ENCODE measurements at regions not wholly inside any gene's neighbourhood (a gene's known extent, or its start where the extent isn't known, plus 50 kb on each side); places are given as distances from the start of the nearest gene placed in this dataset.

GRCh38 chr4:177696438-177696966 is 254.3 kb upstream of the AGA start:
- Histone ChIP-seq H3K27ac (no peak overlapping the region), H3K27me3 (no peaks in the 10 kb centered on the region), H3K4me1 (no peaks in the 10 kb centered on the region), H3K4me3 (no peak overlapping the region), H3K9me3 (no peaks in the 10 kb centered on the region), H3K36me3 (no peaks in the 10 kb centered on the region)
- TF ChIP-seq POLR2AphosphoS5 (IDR thresholded peaks at IDR 0.05; ENCODE audit: insufficient read depth in 1 of 2, low read depth in 1 of 2) (no peak), CTCF (IDR thresholded peaks at IDR 0.05) (no peak), POLR2A (IDR thresholded peaks at IDR 0.05) (no peak)
- intact Hi-C loops (cut with DNase I) = no loop called here
- no peak for DNase-seq (ENCODE audit: extremely low spot score in 2 of 2)

GRCh38 chr4:177699365-177700213 is 257.4 kb upstream of the AGA start:
- Histone ChIP-seq H3K9me3 (no peaks in the 10 kb centered on the region), H3K4me3 (no peak overlapping the region), H3K27ac (no peak overlapping the region), H3K27me3 (no peaks in the 10 kb centered on the region), H3K4me1 (no peaks in the 10 kb centered on the region), H3K36me3 (no peaks in the 10 kb centered on the region)
- no peak for DNase-seq (ENCODE audit: extremely low spot score in 2 of 2)
- intact Hi-C loops (cut with DNase I) = no loop called here
- TF ChIP-seq POLR2AphosphoS5 (IDR thresholded peaks at IDR 0.05; ENCODE audit: insufficient read depth in 1 of 2, low read depth in 1 of 2) (no peak), POLR2A (IDR thresholded peaks at IDR 0.05) (no peak), CTCF (IDR thresholded peaks at IDR 0.05) (no peak)

GRCh38 chr4:177706916-177707315 is 264.7 kb upstream of the AGA start:
- no peak for DNase-seq (ENCODE audit: extremely low spot score in 2 of 2)
- no peaks in the 10 kb centered on the region for H3K36me3 ChIP-seq
- H3K27me3 ChIP-seq = no peaks in the 10 kb centered on the region
- H3K9me3 ChIP-seq = no peaks in the 10 kb centered on the region
- H3K4me3 ChIP-seq = no peak overlapping the region
- intact Hi-C loops (cut with DNase I) = no loop called here
- TF ChIP-seq POLR2A (IDR thresholded peaks at IDR 0.05) (no peak), POLR2AphosphoS5 (IDR thresholded peaks at IDR 0.05; ENCODE audit: insufficient read depth in 1 of 2, low read depth in 1 of 2) (no peak), CTCF (IDR thresholded peaks at IDR 0.05) (no peak)
- no peaks in the 10 kb centered on the region for H3K4me1 ChIP-seq
- H3K27ac ChIP-seq = no peak overlapping the region

GRCh38 chr4:177713454-177713853 is 271.2 kb upstream of the AGA start:
- no peaks in the 10 kb centered on the region for H3K9me3 ChIP-seq
- intact Hi-C loops (cut with DNase I) = no loop called here
- H3K36me3 ChIP-seq = no peaks in the 10 kb centered on the region
- DNase-seq (ENCODE audit: extremely low spot score in 2 of 2) = no peak
- H3K27ac ChIP-seq = no peak overlapping the region
- TF ChIP-seq POLR2A (IDR thresholded peaks at IDR 0.05) (no peak), CTCF (IDR thresholded peaks at IDR 0.05) (no peak), POLR2AphosphoS5 (IDR thresholded peaks at IDR 0.05; ENCODE audit: insufficient read depth in 1 of 2, low read depth in 1 of 2) (no peak)
- no peaks in the 10 kb centered on the region for H3K4me1 ChIP-seq
- H3K4me3 ChIP-seq = no peak overlapping the region
- no peaks in the 10 kb centered on the region for H3K27me3 ChIP-seq

- no peak overlapping the region for H3K27ac ChIP-seq
- no peaks in the 10 kb centered on the region for H3K9me3 ChIP-seq
- no peaks in the 10 kb centered on the region for H3K4me1 ChIP-seq
- H3K36me3 ChIP-seq = no peaks in the 10 kb centered on the region
- TF ChIP-seq CTCF (IDR thresholded peaks at IDR 0.05) = no peak
- TF ChIP-seq POLR2AphosphoS5 (IDR thresholded peaks at IDR 0.05; ENCODE audit: insufficient read depth in 1 of 2, low read depth in 1 of 2) = no peak
- TF ChIP-seq POLR2A (IDR thresholded peaks at IDR 0.05) = no peak
- no peaks in the 10 kb centered on the region for H3K27me3 ChIP-seq
- intact Hi-C loops (cut with DNase I) = no loop called here
- no peak for DNase-seq (ENCODE audit: extremely low spot score in 2 of 2)
- H3K4me3 ChIP-seq = no peak overlapping the region
These were observed 275.2 kb upstream of the AGA start for GRCh38 chr4:177717407-177717806.

All from vagina (tissue), 2 donors.